Stimulated activated CD4-positive, alpha-beta T cell treated with anti-CD3 and anti-CD28 coated beads, Interleukin-15, amount 100 ng/mL, for 48 hours (primary cell): ENCODE measurements at regions not wholly inside any gene's neighbourhood (a gene's known extent, or its start where the extent isn't known, plus 50 kb on each side); places are given as distances from the start of the nearest gene placed in this dataset.
A peak's percentile ranks its signal among the peaks of the same experiment; 100 is the strongest.

ENCODE experiments used
- DNase-seq, 2 donors: peaks; one replicate each; pipeline ENCODE4 v3.0.0-alpha.2; 2020; ENCODE audit warnings: low read depth in 2 of 2

DNA sequence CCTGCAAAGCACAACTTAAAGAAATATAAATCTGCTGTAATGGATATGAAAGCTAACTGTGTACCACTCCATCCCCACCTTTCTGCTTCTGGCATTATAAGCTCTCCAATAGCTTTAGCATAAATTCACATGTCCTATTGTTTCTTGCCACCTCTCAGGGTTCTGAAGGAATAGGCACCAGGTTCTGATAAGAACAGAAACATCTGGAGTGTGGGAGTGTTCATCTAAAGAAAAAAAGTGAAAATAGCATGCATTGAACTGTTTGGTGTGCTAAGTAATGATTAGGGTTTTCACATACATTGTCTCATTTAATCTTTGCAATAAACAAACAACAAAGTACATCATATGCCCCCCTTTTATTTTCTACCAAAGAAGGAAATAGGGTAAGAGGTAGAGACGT lies 72.3 kb downstream of the FAM76B start:
- no peak for DNase-seq

DNA sequence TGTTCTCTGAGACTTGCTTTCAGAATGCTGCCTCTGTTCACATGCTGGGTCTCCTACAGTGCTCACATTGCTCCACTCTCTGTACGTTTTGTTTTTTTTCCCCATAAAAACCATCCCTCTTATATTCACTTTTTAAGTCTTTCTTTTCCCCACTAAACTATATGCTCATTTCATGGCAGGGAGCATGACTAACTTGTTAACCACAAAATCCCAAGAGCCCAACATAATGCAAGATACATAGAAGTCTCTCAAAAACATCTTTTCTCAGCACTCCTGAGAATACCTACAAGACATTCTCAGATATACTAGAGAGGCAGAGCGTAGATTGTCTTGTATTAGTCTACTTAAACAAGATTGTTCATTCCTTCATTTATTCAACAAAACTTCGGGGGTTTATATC lies 73.3 kb downstream of the FAM76B start:
- DNase-seq, result no peak

DNA sequence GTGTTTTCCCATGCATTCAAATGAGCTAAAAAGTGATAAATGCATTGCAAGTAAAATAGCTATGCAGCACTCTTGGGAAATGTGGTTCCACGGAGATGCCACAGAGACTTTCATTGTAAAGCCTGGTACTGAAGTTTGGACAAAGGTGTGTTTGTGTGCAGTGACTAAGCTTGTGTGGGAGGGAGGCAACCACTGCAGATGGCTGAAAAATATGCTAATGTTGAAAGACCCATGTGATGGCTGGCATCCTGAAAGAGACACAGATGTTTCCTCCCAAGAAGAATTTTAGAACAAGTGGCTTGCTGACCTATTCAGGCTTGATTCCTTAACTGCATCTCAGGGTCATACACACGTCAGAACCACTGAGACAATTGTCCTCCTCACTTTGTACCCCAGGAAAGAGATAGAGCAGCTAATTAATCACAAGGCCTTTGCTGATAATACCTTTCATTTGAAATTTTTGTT lies 73.8 kb downstream of the FAM76B start:
- peak; percentile 25 to 35 for DNase-seq

DNA sequence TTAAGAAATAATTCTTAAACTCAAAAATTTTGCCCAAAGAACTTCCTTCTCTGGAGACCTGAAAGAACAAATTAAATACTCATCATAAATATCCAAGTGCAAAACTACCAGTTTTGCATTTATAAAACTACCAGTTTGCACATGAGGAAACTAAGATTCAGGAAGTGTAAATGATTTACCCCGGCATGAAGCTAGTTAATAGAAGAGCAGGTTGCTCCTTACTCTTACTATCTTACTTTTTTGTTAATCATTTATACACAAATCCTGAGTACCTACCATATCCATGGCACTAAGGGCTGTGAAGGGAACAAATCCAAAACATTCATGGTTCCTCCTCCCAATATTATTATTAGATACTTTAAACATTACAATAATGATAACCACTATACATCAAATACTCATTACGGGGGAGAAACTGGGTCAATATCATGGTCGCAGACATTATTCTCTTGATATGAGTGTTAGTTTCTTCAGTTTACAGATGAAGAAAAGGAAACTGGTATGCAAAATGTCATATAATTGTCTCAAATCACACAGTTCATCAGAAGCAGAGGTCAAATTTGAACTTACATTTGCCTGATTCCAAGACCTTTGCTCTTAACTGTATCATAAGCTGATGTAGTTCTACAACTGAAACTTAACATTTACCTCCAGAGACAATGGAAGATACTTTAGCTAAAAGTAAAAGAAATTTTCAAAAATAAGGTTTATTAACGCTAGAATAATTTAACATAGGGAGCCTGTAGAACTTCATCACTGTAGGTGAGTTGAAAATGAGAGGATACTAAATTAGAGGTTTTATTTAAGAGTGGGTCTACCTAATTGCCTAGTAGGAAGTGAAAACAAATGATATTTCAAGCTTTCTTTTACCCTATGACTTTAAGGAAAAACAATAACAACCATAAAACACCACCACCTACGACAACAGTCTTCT lies 74.5 kb downstream of the FAM76B start:
- no peak for DNase-seq

DNA sequence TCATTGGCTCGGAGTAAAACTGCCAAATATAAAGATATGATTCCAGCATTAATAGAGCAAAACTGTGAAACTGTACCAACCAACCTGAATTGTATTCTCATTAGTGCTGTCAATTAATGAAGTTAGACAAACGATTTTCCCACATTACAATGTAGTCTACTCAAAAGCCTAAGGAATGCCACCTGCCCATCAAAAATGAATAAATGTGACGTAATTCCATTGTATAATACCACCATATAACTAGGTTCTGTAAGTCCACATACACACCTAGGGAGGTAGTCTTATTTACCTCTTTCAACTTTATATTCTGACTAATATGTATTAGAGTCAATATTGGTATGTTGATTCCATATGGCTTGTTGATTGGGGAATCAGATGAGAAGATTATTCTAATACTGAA lies 76.2 kb downstream of the FAM76B start:
- no peak for DNase-seq

DNA sequence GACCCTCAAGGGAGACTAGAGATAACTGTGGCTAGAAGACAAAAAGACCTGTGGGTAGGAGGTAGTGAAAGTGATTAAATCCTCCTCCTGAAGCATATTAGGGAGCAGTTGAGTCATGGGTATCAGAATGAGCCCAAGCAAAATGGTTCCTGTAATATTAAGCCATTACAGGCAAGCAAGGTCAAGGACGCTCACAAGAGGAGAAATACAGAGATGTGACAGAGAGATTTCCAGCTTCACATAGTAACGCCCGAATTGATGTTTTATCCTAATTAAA lies 77.7 kb downstream of the FAM76B start:
- DNase-seq, result no peak

DNA sequence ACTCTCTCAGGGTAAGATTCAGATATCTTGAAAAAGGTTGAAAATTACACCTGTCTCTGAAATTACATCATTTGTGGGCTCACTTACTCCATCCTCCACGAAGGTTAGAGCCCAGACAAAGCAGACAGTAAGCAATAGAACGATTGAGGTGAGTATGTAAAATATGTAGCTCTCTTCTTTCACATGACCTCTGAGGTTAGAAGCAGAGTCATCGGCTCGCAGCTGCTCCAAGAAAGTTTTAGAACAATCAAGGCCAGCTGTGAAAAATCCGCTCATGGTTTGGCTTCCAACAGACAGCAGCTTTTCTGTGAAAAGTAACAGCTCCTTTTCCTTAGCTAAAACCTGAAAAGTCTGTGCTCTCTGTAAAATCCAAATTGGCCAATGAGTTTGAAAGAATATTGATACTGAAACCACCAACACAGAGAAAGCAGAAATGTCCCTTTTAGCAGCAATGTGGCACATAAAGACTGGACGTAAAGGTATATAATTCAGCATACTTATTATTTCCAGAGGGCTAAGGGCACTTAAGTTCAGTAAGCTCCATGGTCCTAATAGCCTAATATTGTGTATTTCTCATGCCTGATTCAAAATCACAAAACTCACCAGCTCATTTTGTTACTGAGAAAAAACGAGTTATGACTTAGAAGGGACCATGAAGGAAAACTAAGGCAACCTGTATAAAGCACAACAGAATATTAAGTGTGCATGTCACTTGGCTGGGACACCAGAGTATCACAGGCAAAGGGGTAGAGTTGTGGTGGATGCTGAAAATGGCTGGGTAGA lies 78.2 kb downstream of the FAM76B start:
- DNase-seq, result no peak

DNA sequence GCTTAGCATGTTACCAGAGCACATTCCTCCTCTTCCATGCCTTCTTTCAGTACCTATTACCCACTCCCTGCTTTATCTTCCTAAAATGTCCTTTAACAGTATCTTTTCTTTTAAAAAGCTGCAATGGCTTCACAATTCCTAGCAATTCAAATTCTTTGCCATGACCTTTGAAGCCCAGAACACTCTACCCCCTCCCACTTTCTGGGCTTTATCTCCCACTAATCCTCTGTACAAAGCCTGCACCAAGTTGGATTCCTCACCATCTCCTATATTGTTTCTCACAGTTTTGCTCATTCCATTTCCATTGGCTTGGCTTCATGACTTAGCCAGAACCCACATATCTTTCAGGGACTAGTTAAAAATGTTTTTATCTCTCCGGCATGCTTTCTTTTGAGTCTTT lies 80.9 kb downstream of the FAM76B start:
- no peak for DNase-seq

DNA sequence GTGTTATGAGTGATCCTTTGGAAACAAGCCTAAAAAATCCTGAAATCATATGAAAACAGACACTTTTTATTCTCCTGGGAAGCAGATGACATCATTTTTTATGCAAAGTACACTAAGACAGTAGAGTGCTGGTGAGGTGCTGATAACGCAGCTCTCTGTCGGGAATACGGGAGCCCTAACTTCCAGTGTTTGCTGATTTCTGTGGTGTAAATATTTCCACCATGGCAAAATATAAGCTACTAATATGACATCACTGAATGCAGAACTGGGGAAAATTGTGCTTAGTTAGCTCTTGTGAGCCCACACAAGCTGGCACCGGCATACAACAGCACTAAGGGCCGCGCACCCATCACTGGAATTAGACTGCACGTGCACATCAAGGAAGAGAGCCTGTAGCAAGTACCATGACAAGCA lies 82.6 kb downstream of the FAM76B start:
- DNase-seq, result no peak

DNA sequence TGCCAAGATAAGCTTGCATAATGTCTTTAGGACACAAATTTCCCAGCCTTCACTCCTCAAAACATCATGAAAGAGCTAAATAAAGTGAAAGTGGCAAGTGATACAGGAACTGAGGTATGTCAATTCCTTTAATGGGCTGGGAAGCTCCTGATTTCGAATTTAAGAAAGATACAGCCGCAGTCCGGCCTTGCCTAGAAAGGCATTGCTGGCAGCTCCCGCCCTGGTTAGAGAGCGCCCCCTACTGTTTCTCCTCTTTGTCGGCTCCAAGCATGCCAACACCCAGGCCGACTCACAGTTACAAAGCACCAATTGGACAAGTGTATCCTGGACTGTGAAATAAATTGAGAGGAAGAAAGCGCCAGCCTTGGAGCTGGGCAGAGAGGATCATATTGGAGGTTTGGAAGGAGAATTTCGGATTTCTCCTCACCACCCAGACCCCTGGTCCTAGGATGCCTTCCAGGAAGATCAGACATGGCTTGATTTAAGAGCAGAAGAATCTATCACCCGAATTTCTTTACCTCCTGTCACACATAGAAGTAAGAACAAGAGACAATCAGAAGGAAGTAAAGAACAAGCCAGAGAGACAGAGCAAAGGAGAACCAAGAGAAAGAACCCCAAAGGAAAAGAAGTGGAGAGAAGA lies 84.0 kb downstream of the FAM76B start:
- DNase-seq, result peak; percentile 79 to 82

DNA sequence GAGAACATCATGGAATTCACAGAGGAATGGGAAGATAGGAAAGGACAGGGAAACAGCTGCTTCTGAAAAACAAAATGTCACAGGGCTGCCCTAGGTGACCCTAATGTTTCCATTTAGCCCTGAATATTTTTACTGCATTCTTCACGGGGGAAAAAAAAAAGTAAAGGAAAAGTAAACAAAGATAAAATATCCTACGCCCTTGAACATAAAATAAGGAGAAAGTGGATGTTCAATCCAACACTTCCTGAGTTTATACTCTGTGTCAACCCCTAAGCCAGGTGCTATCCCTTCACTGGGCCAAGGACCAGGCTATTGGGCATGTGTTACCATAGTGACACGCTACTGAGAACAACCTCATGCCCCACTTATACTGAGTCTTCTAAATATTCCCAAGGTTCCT lies 84.7 kb downstream of the FAM76B start:
- no peak for DNase-seq

DNA sequence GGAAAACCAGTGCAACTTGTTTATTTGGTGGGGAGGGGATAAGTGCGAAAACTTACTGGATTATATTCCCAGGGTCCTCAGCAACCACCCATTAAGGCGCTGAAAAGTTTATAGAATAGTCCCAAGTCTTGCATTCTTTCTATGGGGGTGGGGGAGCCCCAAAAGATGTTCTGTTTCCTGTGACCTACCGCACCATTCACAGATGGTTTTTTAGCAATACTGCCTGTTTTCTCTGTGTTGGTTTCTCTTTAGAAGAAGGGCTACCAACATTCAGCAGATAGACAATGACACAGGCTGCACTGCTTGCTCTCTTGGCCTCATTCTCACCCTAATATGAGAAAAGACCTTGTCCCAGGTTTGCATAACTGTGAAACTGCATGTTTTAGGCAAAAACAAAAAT lies 86.5 kb downstream of the FAM76B start:
- no peak for DNase-seq

DNA sequence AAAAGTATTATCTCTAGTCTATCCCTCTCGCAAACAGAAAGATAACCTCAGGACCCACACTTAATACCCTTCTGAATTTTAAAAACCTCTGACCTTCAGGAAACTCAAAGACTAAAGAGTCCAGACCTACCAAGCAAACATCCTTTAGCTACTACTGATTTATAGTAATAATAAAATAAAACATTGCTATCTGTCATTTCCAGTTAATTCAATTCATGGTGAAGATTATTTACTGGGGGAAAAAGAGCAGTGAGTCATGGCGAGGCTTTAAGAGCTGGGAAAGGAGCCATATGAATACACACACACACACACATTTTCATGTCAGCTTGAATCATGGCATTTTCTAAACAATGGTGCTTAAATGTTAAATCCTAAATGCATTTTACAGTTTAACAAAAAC lies 87.1 kb downstream of the FAM76B start:
- DNase-seq, result no peak

DNA sequence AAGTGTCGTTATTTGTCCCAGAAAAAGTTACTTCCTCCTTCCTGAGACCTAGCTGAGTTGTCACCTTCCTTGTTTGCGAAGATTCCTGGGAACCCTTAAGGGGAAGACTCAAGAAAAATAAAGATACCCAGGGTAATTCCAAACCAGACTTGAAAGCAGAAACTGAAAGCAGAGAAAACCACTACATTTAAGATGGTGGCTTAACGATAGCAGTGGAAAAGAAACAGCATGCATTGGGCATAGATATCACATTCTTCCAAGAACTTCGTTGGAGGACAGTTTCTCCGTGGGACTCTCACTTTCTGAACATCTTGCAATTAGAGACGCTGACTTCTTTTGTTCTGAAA lies 89.1 kb downstream of the FAM76B start:
- DNase-seq, result no peak

DNA sequence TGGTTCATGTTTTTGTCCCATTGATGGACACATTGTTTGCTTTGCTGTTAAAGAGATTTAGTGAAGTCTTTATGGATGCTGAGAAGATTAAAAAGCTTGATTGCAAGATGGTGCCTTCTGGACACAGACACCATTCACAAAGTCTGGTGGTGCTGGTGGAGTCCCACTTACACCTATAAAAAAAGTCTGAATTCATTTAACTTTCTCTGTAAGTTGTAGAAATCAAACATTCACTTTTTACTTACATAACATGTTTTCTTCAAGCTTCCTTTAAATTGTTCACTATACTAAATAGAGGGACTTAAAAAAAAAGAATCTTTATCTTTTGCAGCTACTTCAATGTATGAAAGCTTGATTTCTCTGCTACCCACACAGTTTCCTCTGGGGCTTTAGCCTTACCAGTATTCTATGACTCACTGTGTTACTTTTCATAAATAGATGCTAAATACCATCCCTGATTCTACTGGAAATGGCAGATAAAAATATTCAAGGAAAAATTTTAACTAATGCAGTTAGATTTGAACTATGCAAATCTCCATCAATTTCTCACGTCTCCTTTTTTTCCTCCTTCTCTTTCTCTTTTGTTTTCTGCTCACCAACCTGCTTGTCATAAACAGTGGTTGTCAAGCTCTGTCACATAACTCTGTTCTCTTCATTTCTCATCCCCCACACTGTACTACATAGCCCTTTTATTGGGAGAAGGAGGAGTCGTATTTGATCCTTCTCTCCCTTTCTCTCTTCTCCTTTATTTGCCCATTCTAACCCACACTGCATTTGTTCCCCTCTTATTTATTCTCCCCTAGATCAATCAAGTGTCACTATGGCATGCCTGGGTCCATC lies 89.7 kb downstream of the FAM76B start:
- DNase-seq, result no peak

DNA sequence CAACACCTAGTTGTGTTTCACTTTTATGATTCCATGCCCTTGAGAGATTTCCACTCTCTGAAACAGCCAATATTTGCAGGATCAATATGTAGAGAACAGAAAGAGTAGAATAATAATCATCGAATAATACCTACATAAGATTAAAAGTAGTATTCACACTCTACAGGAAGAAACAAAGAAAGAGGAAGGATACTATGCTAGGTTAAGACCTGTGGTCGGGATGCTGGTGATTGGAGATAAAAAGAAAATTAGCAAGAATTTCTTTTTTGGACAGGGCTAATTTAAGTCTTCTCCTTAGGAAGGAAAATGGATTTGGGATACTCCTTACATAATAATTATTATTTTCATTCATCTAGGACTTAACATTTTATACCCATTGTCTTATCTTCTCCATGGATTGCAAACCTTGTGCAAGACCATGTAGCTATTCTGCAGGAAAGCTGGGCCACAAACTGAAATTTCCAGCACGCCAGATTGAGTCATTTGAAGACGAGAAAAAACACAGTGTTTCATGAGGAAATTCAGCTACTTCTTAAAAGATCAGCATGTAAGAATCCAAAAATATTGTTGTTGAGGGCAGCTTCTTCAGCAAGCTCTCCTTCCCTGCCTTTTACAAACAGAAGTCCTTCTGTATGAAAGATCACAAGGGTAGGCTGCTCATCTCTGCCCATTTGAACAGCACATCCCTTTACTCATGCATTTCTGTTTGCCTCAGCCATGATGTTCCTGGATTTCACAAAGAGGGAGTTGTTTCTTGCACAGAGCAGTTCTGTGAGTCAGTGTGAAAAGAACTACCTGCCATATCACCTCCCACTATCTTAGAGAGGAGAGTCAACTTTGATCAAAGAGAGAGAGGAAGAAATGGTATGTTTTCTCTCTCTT lies 90.7 kb downstream of the FAM76B start:
- DNase-seq, result no peak

DNA sequence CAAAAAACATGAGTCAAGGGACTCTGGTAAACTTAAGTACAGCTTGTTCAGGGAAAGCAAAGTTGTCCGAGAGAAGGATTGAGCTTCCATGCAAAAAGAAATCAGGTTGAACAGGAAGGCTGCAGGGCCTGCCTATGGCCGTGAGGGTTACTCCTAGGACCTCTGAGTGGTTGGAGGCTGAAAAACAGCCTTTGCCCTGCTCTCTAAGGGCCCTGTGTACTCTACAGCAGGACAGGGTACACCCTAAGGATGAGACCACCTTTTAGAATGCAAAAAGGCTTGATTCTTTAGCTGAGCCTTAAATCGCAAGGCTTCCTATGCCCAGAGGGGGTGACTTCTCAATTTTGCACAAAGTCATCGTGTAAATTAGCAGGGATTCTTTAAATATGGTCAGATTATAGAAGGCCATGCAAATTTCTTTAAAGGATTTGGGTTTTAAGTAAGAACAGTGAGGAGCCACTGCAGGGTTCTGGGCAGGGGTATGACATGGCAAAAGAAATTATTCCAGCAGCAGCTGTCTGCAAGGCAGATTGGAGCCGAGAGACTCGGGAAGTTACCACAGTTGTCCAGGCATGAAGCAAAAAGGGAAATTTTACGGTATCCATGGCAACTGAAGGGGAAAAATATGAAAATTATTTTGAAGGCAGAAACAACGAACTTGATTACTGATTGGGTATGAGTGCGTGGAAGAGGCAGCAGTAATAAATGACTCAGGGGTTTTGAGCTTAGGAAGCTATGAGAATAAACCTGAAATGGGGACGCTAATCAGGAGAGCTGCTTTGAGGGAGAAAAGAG lies 91.8 kb downstream of the FAM76B start:
- no peak for DNase-seq

DNA sequence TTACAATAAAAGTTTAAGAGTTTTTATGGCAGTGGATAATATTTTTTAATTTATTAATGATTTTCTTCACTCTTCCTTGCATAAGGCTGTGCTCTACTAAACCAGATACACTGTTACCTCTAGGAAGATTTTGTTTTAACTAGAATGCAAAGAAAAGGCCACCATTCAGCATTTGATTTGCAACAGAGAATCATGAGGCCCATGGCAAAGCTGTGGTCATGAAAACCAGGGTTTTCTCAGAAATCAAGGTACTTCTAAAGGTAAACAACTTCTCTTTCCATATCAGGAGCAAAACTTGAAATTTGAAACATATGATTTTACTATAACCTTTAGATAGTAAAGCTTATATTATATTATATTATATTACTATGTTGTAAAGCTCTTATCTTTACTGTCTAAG lies 94.4 kb downstream of the FAM76B start:
- no peak for DNase-seq

DNA sequence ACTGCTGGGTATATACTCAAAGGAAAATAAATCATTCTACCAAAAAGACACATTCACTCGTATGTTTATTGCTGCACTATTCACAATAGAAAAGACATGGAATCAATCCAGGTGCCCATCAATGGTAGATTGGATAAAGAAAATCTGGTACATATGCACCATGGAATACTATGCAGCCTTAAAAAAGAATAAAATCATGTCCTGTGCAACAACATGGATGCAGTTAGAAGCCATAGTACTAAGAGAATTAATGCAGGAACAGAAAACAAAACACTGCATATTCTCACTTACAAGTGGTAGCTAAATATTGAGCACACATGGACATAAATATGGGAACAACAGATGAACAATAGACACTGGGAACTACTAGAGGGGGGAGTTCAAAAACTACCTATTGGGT lies 96.3 kb downstream of the FAM76B start:
- no peak for DNase-seq
